Epithelial cell of esophagus (primary cell): ENCODE measurements at regions not wholly inside any gene's neighbourhood (a gene's known extent, or its start where the extent isn't known, plus 50 kb on each side); places are given as distances from the start of the nearest gene placed in this dataset.

Experiments used
- DNase-seq: peaks from one replicate; pipeline ENCODE4 v3.0.0; 2010; ENCODE audit warnings: low read depth
- H3K4me3 ChIP-seq: 2 replicates; pipeline ENCODE4 v1.5.1; 2011; ENCODE audit warnings: mild to moderate bottlenecking, low read length, control low read depth
- TF ChIP-seq, protein P1 (sequence below): IDR thresholded peaks from 2 replicates; pipeline ENCODE4 v1.5.1; 2011; ENCODE audit warnings: low read depth, mild to moderate bottlenecking, low read length, control low read depth, inconsistent platforms; ENCODE audit not compliant: insufficient read depth; ENCODE audit errors: missing control alignments

DNA sequence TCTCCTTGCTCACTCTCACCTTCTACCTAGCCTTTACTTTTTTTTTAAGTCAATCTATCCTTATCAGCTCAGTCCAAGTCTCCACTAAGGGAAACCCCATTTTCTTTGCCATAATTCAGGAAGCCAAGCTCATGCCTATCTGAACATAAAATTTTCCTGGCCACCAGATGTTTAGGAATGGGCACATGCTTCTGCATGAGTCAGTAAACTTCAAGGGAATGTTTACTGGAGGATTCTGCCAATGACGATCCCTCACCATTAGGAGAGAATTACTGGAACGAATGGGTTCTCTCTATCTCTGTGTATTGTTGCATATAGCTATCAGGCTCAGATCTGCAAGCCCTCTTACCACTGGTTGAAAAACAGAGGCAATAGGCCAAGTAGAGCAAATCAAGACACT lies 731.7 kb upstream of the ZNF804A start:
- DNase-seq: peak; percentile 1
- TF ChIP-seq, protein P1, sequence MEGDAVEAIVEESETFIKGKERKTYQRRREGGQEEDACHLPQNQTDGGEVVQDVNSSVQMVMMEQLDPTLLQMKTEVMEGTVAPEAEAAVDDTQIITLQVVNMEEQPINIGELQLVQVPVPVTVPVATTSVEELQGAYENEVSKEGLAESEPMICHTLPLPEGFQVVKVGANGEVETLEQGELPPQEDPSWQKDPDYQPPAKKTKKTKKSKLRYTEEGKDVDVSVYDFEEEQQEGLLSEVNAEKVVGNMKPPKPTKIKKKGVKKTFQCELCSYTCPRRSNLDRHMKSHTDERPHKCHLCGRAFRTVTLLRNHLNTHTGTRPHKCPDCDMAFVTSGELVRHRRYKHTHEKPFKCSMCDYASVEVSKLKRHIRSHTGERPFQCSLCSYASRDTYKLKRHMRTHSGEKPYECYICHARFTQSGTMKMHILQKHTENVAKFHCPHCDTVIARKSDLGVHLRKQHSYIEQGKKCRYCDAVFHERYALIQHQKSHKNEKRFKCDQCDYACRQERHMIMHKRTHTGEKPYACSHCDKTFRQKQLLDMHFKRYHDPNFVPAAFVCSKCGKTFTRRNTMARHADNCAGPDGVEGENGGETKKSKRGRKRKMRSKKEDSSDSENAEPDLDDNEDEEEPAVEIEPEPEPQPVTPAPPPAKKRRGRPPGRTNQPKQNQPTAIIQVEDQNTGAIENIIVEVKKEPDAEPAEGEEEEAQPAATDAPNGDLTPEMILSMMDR: no peak

DNA sequence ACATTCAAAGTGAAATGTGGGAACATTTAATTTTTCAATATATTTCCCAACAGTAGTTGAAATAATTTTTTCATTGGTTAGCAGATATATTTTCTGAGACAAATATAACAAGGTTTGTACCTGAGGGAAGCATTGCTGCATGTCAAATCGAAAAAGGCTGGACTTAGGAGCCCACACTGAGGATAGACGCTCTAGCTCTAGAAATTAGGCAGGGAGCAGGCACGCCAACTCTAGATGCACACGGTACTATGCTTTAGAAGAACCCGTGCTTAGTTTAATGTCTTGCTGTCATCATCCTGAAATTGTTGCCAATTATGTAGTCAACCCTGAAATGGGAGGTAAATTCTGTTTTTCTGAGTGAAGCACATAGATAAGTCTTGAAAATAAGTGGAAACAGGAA lies 731.1 kb upstream of the ZNF804A start:
- DNase-seq: no peak
- TF ChIP-seq, protein P1: no peak
- no peak overlapping the region for H3K4me3 ChIP-seq

More for the DNA sequence above, 731.7 kb upstream of the ZNF804A start:
- no peak overlapping the region for H3K4me3 ChIP-seq

DNA sequence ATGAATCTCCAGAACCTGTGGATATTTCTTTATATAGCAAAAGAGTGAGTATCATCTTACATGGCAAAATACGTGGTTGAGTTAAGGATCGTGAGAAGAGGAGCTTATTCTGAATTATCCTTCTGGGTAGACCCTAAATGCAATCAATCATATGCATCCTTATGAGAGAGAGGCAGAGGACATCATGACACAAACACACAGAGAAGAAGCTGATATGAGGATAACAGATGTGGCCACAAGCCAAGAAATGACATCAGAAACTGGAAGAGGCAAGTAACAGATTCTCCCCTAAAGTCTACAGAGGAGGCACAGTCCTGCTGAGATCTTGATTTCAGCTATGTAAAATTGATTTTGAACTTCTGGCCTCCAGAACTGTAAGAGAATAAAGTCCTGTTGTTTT lies 730.2 kb upstream of the ZNF804A start:
- peak; percentile 18 for DNase-seq

DNA sequence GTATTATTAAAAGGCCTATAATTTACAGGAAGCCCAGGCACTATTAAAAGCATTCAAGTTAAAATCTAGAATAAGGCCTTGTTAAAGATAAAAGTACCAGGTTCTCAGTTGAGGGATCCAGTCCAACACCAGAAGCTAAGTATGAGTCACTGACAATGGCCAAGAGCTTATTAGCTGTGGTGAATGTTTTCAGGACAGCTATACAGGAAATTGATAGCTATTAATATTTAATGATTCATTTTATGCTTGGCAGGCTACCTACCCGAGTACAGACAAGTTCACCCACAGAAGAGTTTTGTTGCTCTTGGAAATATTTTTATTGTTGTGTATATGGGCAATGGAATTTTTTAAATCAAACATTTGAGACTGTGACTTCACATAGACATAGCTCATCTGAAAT lies 729.6 kb upstream of the ZNF804A start:
- peak; percentile 85 for DNase-seq
- TF ChIP-seq, protein P1: no peak
- H3K4me3 ChIP-seq: no peak overlapping the region

More for the DNA sequence above, 730.2 kb upstream of the ZNF804A start:
- TF ChIP-seq, protein P1: no peak
- H3K4me3 ChIP-seq: no peak overlapping the region

DNA sequence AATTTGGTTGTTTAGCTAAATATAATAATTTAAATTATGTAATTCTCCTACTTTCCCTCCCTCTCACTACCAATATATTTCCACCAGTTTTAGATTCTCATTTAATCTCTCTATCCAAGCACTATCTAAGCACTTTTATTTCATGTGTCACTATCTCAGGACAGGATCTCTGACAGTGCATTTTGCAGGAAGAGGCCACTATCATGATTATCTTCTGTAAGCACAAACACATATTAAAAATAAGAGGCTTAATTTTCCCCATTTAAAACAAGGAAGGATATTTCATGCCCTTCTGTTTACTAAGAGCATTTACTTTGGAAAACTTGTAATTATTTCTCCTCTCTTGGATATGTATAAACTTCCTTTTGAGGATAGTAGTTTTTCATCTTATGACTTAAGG lies 726.2 kb upstream of the ZNF804A start:
- H3K4me3 ChIP-seq: no peak overlapping the region
- TF ChIP-seq, protein P1: no peak
- no peak for DNase-seq

DNA sequence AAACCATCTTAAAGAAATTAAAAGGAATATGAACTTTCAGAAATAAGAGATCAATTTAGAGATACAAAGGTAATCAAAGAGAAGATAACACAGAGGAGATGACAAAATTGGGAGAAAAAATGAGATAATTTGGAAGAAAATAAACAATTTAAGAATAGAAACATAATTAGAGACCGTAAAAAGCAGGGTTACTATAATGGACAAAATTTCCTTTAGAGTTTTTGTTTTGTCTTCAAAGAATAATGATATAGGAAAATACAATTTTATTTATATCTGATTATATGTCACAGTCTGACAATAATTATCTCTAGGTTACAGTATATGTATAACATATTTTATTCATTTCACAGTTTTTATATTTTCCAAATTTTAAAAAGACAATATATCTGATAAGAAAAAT lies 716.4 kb upstream of the ZNF804A start:
- H3K4me3 ChIP-seq: no peak overlapping the region
- TF ChIP-seq, protein P1: no peak
- DNase-seq: no peak

DNA sequence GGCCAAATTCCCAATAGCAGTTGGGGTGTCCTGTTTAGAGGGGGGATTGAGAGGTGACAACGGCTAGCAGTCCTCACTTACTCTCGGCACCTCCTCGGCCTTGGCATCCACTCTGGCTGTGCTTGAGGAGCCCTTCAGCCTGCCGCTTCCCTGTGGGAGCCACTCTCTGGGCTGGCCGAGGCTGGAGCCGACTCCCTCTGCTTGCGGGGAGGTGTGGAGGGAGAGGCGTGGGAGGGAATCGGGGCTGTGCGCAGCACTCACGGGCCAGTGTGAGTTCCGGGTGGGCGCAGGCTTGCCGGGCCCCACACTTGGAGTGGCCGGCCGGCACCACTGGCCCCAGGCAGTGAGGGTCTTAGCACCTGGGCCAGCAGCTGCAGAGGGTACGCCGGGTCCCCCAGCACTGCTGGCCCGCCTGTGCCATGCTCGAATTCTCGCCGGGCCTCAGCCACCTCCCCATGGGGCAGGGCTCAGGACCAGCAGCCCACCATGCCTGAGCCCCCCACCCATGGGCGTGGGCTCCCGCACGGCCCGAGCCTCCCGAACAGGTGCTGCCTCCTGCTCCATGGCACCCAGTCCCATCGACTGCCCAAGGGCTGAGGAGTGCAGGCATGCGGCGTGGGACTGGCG lies 705.9 kb upstream of the ZNF804A start:
- no peak for DNase-seq
- no peak overlapping the region for H3K4me3 ChIP-seq
- TF ChIP-seq, protein P1: no peak
